Skeletal muscle tissue (tissue), 1 donor: ENCODE measurements at regions not wholly inside any gene's neighbourhood (a gene's known extent, or its start where the extent isn't known, plus 50 kb on each side); places are given as distances from the start of the nearest gene placed in this dataset. TPM values are rescaled to one million over a fixed set of nuclear protein-coding genes. Genes with fewer than 3 reads are reported as not detected.

Experiments used
- small RNA-seq: library from RNA; depleted of rRNA; stranded (forward); fragments of <200 nt; gene quantifications from one replicate; pipeline ENCODE3, GENCODE V24; 2014

Small RNA genes in the stretch of these regions (small RNA-seq; reads per million reads assigned to genes)
- gene AL353765.1 (not detected), gene AL356102.1 (not detected), gene MIR4704 (not detected), gene MIR548X2 (not detected), gene RNU6-81P (not detected)
